Natural killer cell (primary cell): ENCODE measurements at regions not wholly inside any gene's neighbourhood (a gene's known extent, or its start where the extent isn't known, plus 50 kb on each side); places are given as distances from the start of the nearest gene placed in this dataset.

ENCODE experiments used
- ATAC-seq, 3 donors: fragments of 150-1000 bp in 2 of 3; fragments of 200-7000 bp in 1 of 3; cut with Tn5 transposase; 1 replicate in 1 of 3; 2 replicates in 2 of 3; pipeline ENCODE4 v1.10.0; 2021; ENCODE audit warnings: mild to moderate bottlenecking in 2 of 3, moderate library complexity in 2 of 3
- DNase-seq, 2 donors: peaks; one replicate each; pipeline versions ENCODE4 v3.0.0 to v3.0.0-alpha.2; 2013 to 2021; ENCODE audit warnings: mixed read lengths in 1 of 2
- H3K27ac ChIP-seq: one replicate; pipeline ENCODE4 v1.5.1; 2013; ENCODE audit warnings: mild to moderate bottlenecking, low read length
- H3K27me3 ChIP-seq: one replicate; pipeline ENCODE4 v1.6.1; 2013; ENCODE audit warnings: low read length; ENCODE audit not compliant: control insufficient read depth, insufficient read depth
- H3K36me3 ChIP-seq: one replicate; pipeline ENCODE4 v1.6.1; 2013; ENCODE audit warnings: low read length; ENCODE audit not compliant: control insufficient read depth, insufficient read depth
- H3K4me1 ChIP-seq: one replicate; pipeline ENCODE4 v1.6.1; 2013; ENCODE audit warnings: low read length; ENCODE audit not compliant: control insufficient read depth, insufficient read depth
- H3K4me3 ChIP-seq: one replicate; pipeline ENCODE4 v1.5.1; 2013; ENCODE audit warnings: low read length
- H3K9me3 ChIP-seq: one replicate; pipeline ENCODE4 v1.6.1; 2013; ENCODE audit warnings: low read length; ENCODE audit not compliant: control insufficient read depth, insufficient read depth
- H3K27ac Mint-ChIP-seq, 2 donors: one replicate each; pipeline ENCODE4 v1.8.0; 2022; ENCODE audit warnings: mild to moderate bottlenecking in 2 of 2, mixed read lengths in 2 of 2, moderate library complexity in 1 of 2
- H3K27me3 Mint-ChIP-seq, 2 donors: one replicate each; pipeline ENCODE4 v1.8.0; 2022; ENCODE audit warnings: low read depth in 2 of 2, mixed read lengths in 2 of 2
- H3K36me3 Mint-ChIP-seq: one replicate; pipeline ENCODE4 v1.8.0; 2022; ENCODE audit warnings: mixed read lengths
- H3K4me1 Mint-ChIP-seq, 2 donors: one replicate each; pipeline ENCODE4 v1.8.0; 2022; ENCODE audit warnings: mixed read lengths in 2 of 2
- H3K4me3 Mint-ChIP-seq: one replicate; pipeline ENCODE4 v1.8.0; 2022; ENCODE audit warnings: mild to moderate bottlenecking, moderate library complexity, mixed read lengths
- H3K9me3 Mint-ChIP-seq, 2 donors: one replicate each; pipeline ENCODE4 v1.8.0; 2022; ENCODE audit warnings: mixed read lengths in 2 of 2
- WGBS: methylation state at CpG from one replicate; pipeline ENCODE4 v1.1.7; 2013; ENCODE audit warnings: missing lambda C conversion rate; ENCODE audit not compliant: insufficient coverage; 5-methylcytosine and 5-hydroxymethylcytosine counted together
- intact Hi-C: fragments of 100-400 bp; cut with micrococcal nuclease; formaldehyde crosslinking; loops from one replicate; pipeline ENCODE4 v1.14.2; 2022
- TF ChIP-seq, protein P1 (sequence below): fragments of 200-600 bp; IDR thresholded peaks from one replicate; pipeline ENCODE4 v1.8.0; 2022; ENCODE audit warnings: antibody characterized with exemption

DNA sequence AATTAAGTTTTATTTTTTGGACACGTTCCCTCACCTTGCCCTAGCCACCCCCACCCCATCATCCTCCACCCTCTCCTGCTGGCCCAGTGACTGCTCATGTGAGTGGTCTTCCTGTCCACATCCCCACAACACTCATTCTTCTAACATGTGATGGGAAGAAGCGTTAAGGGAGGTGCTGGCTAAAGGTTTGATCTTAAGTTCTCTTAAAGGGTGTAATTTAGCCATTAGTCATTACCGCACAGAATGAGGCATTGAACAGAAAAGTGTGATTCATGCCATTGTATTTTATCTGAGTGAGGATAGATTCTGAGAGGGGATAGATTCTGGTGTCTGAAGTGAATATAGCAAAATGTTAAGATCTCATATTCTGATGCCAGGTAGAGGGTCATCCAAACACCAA, 272.9 kb upstream of the TPM1 start:
- TF ChIP-seq, protein P1, sequence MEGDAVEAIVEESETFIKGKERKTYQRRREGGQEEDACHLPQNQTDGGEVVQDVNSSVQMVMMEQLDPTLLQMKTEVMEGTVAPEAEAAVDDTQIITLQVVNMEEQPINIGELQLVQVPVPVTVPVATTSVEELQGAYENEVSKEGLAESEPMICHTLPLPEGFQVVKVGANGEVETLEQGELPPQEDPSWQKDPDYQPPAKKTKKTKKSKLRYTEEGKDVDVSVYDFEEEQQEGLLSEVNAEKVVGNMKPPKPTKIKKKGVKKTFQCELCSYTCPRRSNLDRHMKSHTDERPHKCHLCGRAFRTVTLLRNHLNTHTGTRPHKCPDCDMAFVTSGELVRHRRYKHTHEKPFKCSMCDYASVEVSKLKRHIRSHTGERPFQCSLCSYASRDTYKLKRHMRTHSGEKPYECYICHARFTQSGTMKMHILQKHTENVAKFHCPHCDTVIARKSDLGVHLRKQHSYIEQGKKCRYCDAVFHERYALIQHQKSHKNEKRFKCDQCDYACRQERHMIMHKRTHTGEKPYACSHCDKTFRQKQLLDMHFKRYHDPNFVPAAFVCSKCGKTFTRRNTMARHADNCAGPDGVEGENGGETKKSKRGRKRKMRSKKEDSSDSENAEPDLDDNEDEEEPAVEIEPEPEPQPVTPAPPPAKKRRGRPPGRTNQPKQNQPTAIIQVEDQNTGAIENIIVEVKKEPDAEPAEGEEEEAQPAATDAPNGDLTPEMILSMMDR = no peak
- Mint-ChIP-seq H3K27me3 (no peaks in the 10 kb centered on the region), H3K9me3 (no peaks in the 10 kb centered on the region), H3K4me3 (no peak overlapping the region), H3K27ac (no peak overlapping the region), H3K36me3 (no peaks in the 10 kb centered on the region), H3K4me1 (no peaks in the 10 kb centered on the region)
- Histone ChIP-seq H3K27me3 (no peaks in the 10 kb centered on the region), H3K36me3 (no peaks in the 10 kb centered on the region), H3K4me1 (no peaks in the 10 kb centered on the region), H3K27ac (no peak overlapping the region), H3K4me3 (no peak overlapping the region), H3K9me3 (no peaks in the 10 kb centered on the region)
- intact Hi-C loops = no loop called here
- ATAC-seq = no peak
- WGBS = 76% methylated on average over 3 of the region's 3 CpGs
- DNase-seq = no peak

DNA sequence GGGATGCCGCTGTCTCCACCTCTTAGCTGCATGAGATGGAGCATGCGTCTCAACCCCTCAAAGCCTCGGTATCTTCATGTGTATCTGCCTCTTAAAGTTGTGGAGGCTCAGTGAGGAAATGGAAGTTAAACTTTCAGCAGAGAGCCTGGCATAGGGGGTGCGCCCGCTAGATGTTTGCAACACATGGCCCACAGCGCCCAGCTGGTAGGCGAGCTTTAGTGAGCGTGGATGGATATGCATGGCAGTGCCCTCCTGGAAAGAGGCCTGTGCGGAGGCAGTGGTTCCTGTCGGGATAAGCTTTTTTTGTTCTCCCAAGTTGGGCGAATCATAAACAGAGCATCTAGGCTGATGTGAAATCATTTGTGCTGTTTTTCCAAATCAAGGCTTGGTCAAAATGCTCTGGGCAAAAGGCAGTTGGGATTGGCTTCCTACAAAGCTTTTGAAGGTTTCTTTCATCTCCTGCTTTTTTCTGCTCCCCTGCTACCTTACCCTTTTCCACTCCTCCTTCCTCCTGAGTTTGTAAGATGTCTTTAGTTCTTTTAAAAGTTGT, 272.4 kb upstream of the TPM1 start:
- Mint-ChIP-seq H3K9me3 (no peaks in the 10 kb centered on the region), H3K27me3 (no peaks in the 10 kb centered on the region), H3K4me3 (no peak overlapping the region), H3K27ac (no peak overlapping the region), H3K4me1 (no peaks in the 10 kb centered on the region), H3K36me3 (no peaks in the 10 kb centered on the region)
- Histone ChIP-seq H3K9me3 (no peaks in the 10 kb centered on the region), H3K4me3 (no peak overlapping the region), H3K36me3 (no peaks in the 10 kb centered on the region), H3K4me1 (no peaks in the 10 kb centered on the region), H3K27me3 (no peaks in the 10 kb centered on the region), H3K27ac (no peak overlapping the region)
- intact Hi-C loops = no loop called here
- no peak for DNase-seq
- no peak for ATAC-seq
- 95% methylated on average over 11 of the region's 11 CpGs for WGBS
- TF ChIP-seq, protein P1 = no peak

DNA sequence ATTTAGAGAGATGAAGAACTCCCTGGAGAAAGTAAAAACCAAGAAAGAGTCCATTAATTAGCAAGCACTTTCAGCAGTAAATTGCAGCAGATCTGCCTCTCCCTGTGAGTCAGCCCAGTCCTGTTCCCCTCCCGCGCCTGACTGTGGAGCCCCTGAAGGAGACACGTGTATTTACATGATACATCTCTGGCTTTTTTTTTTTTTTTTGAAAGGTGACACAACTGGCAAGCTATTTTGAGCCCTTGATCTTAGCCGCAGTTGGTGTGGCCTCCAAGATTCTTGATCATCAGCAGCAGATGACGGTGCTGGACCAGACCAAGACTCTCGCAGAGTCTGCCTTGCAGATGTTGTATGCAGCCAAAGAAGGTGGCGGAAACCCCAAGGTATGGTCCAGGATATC, 271.8 kb upstream of the TPM1 start:
- Histone ChIP-seq H3K4me3 (no peak overlapping the region), H3K27me3 (no peaks in the 10 kb centered on the region), H3K4me1 (no peaks in the 10 kb centered on the region), H3K36me3 (no peaks in the 10 kb centered on the region), H3K27ac (no peak overlapping the region), H3K9me3 (no peaks in the 10 kb centered on the region)
- Mint-ChIP-seq H3K36me3 (no peaks in the 10 kb centered on the region), H3K9me3 (no peaks in the 10 kb centered on the region), H3K27ac (no peak overlapping the region), H3K4me3 (no peak overlapping the region), H3K4me1 (no peaks in the 10 kb centered on the region), H3K27me3 (no peaks in the 10 kb centered on the region)
- 89% methylated on average over 7 of the region's 7 CpGs for WGBS
- intact Hi-C loops = no loop called here
- no peak for ATAC-seq
- no peak for DNase-seq
- TF ChIP-seq, protein P1 = no peak

DNA sequence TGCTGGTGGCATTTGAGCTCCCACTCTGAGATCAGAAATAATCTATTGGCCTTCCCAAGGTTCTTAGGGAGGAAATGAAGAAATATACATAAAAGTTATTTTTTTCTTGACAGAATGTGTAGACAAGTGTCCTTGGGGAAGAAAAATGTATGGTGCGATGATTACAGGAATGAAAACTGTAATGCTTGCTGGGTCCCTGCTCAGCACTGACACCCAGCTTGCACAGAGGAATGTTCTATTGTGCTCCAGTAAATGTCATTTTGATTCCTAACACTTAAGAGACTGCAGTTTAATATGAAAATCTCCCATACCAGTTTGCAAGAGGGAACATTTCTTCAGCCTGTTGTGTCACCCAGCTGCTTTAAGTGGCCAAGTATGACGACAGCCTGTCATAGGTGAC, 271.3 kb upstream of the TPM1 start:
- H3K36me3 ChIP-seq = no peaks in the 10 kb centered on the region
- no peaks in the 10 kb centered on the region for H3K36me3 Mint-ChIP-seq
- ATAC-seq (no peak), DNase-seq (no peak)
- H3K27ac Mint-ChIP-seq = no peak overlapping the region
- H3K27me3 ChIP-seq = no peaks in the 10 kb centered on the region
- no peaks in the 10 kb centered on the region for H3K9me3 ChIP-seq
- no peaks in the 10 kb centered on the region for H3K27me3 Mint-ChIP-seq
- no peaks in the 10 kb centered on the region for H3K4me1 Mint-ChIP-seq
- no peak overlapping the region for H3K4me3 Mint-ChIP-seq
- H3K4me3 ChIP-seq = no peak overlapping the region
- no peak overlapping the region for H3K27ac ChIP-seq
- intact Hi-C loops = no loop called here
- TF ChIP-seq, protein P1 = no peak
- no peaks in the 10 kb centered on the region for H3K9me3 Mint-ChIP-seq
- WGBS = 91% methylated on average over 2 of the region's 2 CpGs
- H3K4me1 ChIP-seq = no peaks in the 10 kb centered on the region
